ENCODE measurements at regions not wholly inside any gene's neighbourhood (a gene's known extent, or its start where the extent isn't known, plus 50 kb on each side); places are given as distances from the start of the nearest gene placed in this dataset.

DNA sequence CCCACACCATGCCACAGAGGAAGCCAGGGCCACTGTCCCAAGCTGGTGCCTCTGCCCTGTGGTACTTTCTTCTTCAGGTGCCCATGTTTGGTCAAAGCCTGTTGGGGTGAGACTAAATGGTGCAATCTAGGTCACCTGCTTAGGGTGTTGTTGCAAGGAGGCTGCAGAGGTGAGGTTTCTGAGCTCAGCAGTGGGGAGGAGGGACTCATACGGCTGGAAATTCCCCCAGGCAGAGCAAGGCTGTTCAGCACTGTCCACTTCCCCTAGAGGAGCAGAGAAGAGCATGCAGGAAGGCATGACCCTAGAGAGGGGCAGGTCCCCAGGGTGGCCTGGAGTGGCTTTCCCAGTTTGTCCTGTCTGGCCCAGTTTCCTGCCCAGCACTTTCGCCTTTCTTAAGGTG, 211.0 kb downstream of the HAUS1 start:
- TF ChIP-seq EZH2 (IDR thresholded peaks at IDR 0.05; ENCODE audit: insufficient read depth, poor library complexity, severe bottlenecking) (no peak), EZH2phosphoT487 (IDR thresholded peaks at IDR 0.05; ENCODE audit: insufficient read depth, low read depth) (no peak)
